CD14-positive monocyte (primary cell): ENCODE measurements at regions not wholly inside any gene's neighbourhood (a gene's known extent, or its start where the extent isn't known, plus 50 kb on each side); places are given as distances from the start of the nearest gene placed in this dataset.

Source experiments
- DNase-seq, 3 donors: peaks; one replicate each; pipeline ENCODE4 v3.0.0-alpha.2; 2011 to 2022
- H2AFZ ChIP-seq: 2 replicates; pipeline ENCODE4 v1.6.0; 2012; ENCODE audit warnings: mild to moderate bottlenecking, low read depth, low read length, inconsistent platforms; ENCODE audit not compliant: insufficient read depth, poor library complexity, severe bottlenecking
- H3K27ac ChIP-seq, 2 donors: 1 replicate in 1 of 2; 2 replicates in 1 of 2; pipeline ENCODE4 v1.5.1; 2012 to 2013; ENCODE audit warnings: low read length in 2 of 2, control low read depth in 1 of 2, inconsistent platforms in 1 of 2, low read depth in 1 of 2, mild to moderate bottlenecking in 1 of 2
- H3K27me3 ChIP-seq, 2 donors: one replicate each; pipeline versions ENCODE4 v1.6.0 to v1.6.1; 2011 to 2013; ENCODE audit warnings: low read length in 2 of 2; ENCODE audit not compliant: control insufficient read depth in 2 of 2, insufficient read depth in 2 of 2
- H3K36me3 ChIP-seq, 2 donors: replicated peaks in 1 of 2; 1 replicate in 1 of 2; 2 replicates in 1 of 2; pipeline versions ENCODE4 v1.5.1 to v1.6.1; 2012 to 2013; ENCODE audit warnings: low read length in 2 of 2, control low read depth in 1 of 2, inconsistent platforms in 1 of 2, mild to moderate bottlenecking in 1 of 2; ENCODE audit not compliant: insufficient read depth in 2 of 2, control insufficient read depth in 1 of 2
- H3K4me1 ChIP-seq, 2 donors: 1 replicate in 1 of 2; 2 replicates in 1 of 2; pipeline versions ENCODE4 v1.5.1 to v1.6.1; 2012 to 2013; ENCODE audit warnings: low read length in 2 of 2, control low read depth in 1 of 2, inconsistent platforms in 1 of 2, mild to moderate bottlenecking in 1 of 2, moderate library complexity in 1 of 2; ENCODE audit not compliant: insufficient read depth in 2 of 2, control insufficient read depth in 1 of 2
- H3K4me2 ChIP-seq: replicated peaks from 2 replicates; pipeline ENCODE3; 2012; ENCODE audit warnings: low read length, moderate library complexity, mild to moderate bottlenecking; ENCODE audit not compliant: poor library complexity, severe bottlenecking; ENCODE audit errors: extremely low read depth
- H3K4me3 ChIP-seq, 3 experiments: fragments of 200-600 bp in 1 of 3; sonication (generic) in 1 of 3; replicated peaks in 1 of 3; 1 replicate in 2 of 3; 2 replicates in 1 of 3; pipeline ENCODE4 v1.5.1; 2011 to 2013; ENCODE audit warnings: low read length in 3 of 3, mild to moderate bottlenecking in 3 of 3, control low read depth in 2 of 3, low read depth in 2 of 3, inconsistent platforms in 1 of 3, moderate library complexity in 1 of 3
- H3K79me2 ChIP-seq: 2 replicates; pipeline ENCODE4 v1.6.0; 2012; ENCODE audit warnings: mild to moderate bottlenecking, control low read depth, inconsistent platforms, low read length, moderate library complexity; ENCODE audit not compliant: insufficient read depth
- H3K9ac ChIP-seq: 2 replicates; pipeline ENCODE4 v1.6.0; 2017; ENCODE audit warnings: low read length, mild to moderate bottlenecking; ENCODE audit not compliant: insufficient read depth, poor library complexity, severe bottlenecking
- H3K9me3 ChIP-seq, 2 donors: replicated peaks in 1 of 2; 1 replicate in 1 of 2; 2 replicates in 1 of 2; pipeline versions ENCODE4 v1.5.1 to v1.6.1; 2012 to 2013; ENCODE audit warnings: low read length in 2 of 2, control low read depth in 1 of 2; ENCODE audit not compliant: control insufficient read depth in 1 of 2, insufficient read depth in 1 of 2
- H4K20me1 ChIP-seq: 2 replicates; pipeline ENCODE4 v1.6.0; 2012; ENCODE audit warnings: mild to moderate bottlenecking, low read length, control low read depth, moderate library complexity; ENCODE audit not compliant: insufficient read depth
- H3K27ac Mint-ChIP-seq, 7 donors: one replicate each; pipeline ENCODE4 v1.8.0; 2020; ENCODE audit warnings: mild to moderate bottlenecking in 7 of 7, mixed read lengths in 7 of 7, moderate library complexity in 6 of 7, inconsistent platforms in 2 of 7
- H3K27me3 Mint-ChIP-seq, 3 donors: one replicate each; pipeline ENCODE4 v1.8.0; 2021 to 2022; ENCODE audit warnings: low read depth in 3 of 3, mild to moderate bottlenecking in 3 of 3, mixed read lengths in 3 of 3, moderate library complexity in 3 of 3, inconsistent platforms in 1 of 3
- H3K36me3 Mint-ChIP-seq, 2 donors: one replicate each; pipeline ENCODE4 v1.8.0; 2020; ENCODE audit warnings: mixed read lengths in 2 of 2, inconsistent platforms in 1 of 2, mild to moderate bottlenecking in 1 of 2
- H3K4me1 Mint-ChIP-seq: one replicate; pipeline ENCODE4 v1.8.0; 2020; ENCODE audit warnings: mild to moderate bottlenecking, mixed read lengths
- H3K4me3 Mint-ChIP-seq, 2 donors: one replicate each; pipeline ENCODE4 v1.8.0; 2020; ENCODE audit warnings: mild to moderate bottlenecking in 2 of 2, mixed read lengths in 2 of 2, moderate library complexity in 1 of 2
- H3K9me3 Mint-ChIP-seq, 7 donors: one replicate each; pipeline ENCODE4 v1.8.0; 2020 to 2022; ENCODE audit warnings: mixed read lengths in 7 of 7, mild to moderate bottlenecking in 6 of 7, moderate library complexity in 6 of 7, inconsistent platforms in 2 of 7
- WGBS: methylation state at CpG from one replicate; pipeline ENCODE4 v1.1.5; 2013; ENCODE audit warnings: missing lambda C conversion rate; ENCODE audit not compliant: insufficient coverage; 5-methylcytosine and 5-hydroxymethylcytosine counted together
- intact Hi-C, 2 donors: fragments of 100-400 bp; cut with micrococcal nuclease; formaldehyde crosslinking; loops; one replicate each; pipeline versions ENCODE4 v1.15.0 to v1.15.1; 2023
- TF ChIP-seq, protein P1 (sequence below): fragments of 200-600 bp; IDR thresholded peaks from one replicate; pipeline ENCODE4 v1.8.0; 2022; ENCODE audit warnings: antibody characterized with exemption, mild to moderate bottlenecking

DNA sequence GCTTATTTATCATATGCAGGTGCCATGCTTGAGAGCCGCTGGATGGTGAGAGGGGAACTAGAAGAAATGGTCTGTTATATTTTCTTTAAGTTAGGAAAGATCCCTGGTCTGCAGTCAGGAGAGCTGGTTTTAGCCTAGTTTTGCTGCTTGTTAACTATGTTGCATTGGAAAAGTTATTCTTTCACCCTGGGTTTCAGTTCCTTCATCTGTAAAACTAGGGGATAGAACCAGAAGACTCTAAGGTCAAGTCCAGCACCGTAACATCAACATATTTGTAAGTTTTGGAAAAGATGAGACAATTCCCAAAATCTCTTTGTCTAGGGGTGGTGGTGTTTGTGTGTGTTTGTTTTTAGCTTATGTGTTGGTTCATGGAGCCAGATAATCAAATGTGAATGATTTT lies 304.0 kb downstream of the QKI start:
- no peak overlapping the region for H3K27ac ChIP-seq
- H3K4me3 Mint-ChIP-seq = no peak overlapping the region
- H2AFZ ChIP-seq = no peak overlapping the region
- H3K9me3 ChIP-seq = peaks cover 0 to 4% of the 10 kb centered on the region in 2 donors
- no peaks in the 10 kb centered on the region for H3K79me2 ChIP-seq
- H3K36me3 Mint-ChIP-seq = no peaks in the 10 kb centered on the region
- H3K9me3 Mint-ChIP-seq = peaks cover 0 to 4% (median 0%) of the 10 kb centered on the region in 7 donors
- no peak overlapping the region for H3K4me3 ChIP-seq
- WGBS = no CpG with 5 or more reads among the region's 2 CpGs
- H3K27me3 Mint-ChIP-seq = peaks cover 0 to 6% (median 2%) of the 10 kb centered on the region in 3 donors
- H3K36me3 ChIP-seq = no peaks in the 10 kb centered on the region
- DNase-seq = no peak
- H3K4me1 Mint-ChIP-seq = peaks cover 27% of the 10 kb centered on the region
- H3K27me3 ChIP-seq = no peaks in the 10 kb centered on the region
- H4K20me1 ChIP-seq = no peaks in the 10 kb centered on the region
- H3K4me2 ChIP-seq = no peak overlapping the region
- intact Hi-C loops = no loop called here
- H3K4me1 ChIP-seq = peaks cover 26% of the 10 kb centered on the region in 2 donors
- peak overlapping the region in 1 of 7 donors; percentile 31 for H3K27ac Mint-ChIP-seq
- TF ChIP-seq, protein P1, sequence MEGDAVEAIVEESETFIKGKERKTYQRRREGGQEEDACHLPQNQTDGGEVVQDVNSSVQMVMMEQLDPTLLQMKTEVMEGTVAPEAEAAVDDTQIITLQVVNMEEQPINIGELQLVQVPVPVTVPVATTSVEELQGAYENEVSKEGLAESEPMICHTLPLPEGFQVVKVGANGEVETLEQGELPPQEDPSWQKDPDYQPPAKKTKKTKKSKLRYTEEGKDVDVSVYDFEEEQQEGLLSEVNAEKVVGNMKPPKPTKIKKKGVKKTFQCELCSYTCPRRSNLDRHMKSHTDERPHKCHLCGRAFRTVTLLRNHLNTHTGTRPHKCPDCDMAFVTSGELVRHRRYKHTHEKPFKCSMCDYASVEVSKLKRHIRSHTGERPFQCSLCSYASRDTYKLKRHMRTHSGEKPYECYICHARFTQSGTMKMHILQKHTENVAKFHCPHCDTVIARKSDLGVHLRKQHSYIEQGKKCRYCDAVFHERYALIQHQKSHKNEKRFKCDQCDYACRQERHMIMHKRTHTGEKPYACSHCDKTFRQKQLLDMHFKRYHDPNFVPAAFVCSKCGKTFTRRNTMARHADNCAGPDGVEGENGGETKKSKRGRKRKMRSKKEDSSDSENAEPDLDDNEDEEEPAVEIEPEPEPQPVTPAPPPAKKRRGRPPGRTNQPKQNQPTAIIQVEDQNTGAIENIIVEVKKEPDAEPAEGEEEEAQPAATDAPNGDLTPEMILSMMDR = no peak
- H3K9ac ChIP-seq = no peak overlapping the region

DNA sequence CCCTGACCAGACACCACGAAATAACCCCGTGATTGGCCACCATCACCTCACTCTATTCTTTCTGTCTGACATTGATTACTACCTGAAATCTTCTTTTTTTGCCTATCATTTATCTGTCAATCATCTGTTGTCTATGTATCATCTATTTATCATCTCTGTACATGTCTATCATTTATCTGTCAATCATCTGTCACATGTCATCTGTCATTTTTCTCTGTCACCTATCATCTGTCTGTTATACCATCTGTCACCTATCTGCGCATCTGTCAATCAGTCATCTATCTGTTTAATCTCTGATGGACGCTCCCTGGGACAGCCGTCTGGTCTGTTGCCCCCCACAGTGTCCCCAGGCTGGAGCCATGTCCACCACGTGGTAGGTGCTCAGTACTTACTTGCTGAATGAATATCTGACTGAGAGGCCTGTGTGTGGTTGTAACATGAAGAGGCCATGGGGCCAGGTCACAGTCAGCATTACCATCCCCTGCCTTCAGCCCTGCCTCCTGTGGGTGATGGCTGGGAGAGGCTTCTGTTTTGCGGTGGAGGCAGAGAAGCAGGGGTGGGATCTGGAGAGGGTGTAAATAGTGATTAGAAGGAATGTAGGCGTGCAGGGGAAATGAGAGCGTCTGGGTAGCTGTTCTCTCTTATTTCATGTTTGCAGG lies 302.7 kb downstream of the QKI start:
- Histone ChIP-seq H3K27me3 (no peaks in the 10 kb centered on the region), H3K79me2 (no peaks in the 10 kb centered on the region), H3K4me2 (no peak overlapping the region), H3K9me3 (peaks cover 0 to 4% of the 10 kb centered on the region in 2 donors), H3K9ac (no peak overlapping the region), H3K4me1 (peaks cover 38 to 39% of the 10 kb centered on the region in 2 donors), H3K4me3 (no peak overlapping the region), H4K20me1 (no peaks in the 10 kb centered on the region), H3K36me3 (no peaks in the 10 kb centered on the region), H3K27ac (no peak overlapping the region), H2AFZ (no peak overlapping the region)
- TF ChIP-seq, protein P1 = no peak
- Mint-ChIP-seq H3K36me3 (no peaks in the 10 kb centered on the region), H3K27ac (peak overlapping the region in 2 of 7 donors; percentile 3 to 25), H3K27me3 (peaks cover 0 to 6% (median 2%) of the 10 kb centered on the region in 3 donors), H3K4me1 (peaks cover 38% of the 10 kb centered on the region), H3K9me3 (peaks cover 0 to 4% (median 0%) of the 10 kb centered on the region in 7 donors), H3K4me3 (peak overlapping the region in 1 of 2 donors; percentile 27)
- intact Hi-C loops = no loop called here
- 94% methylated on average over 7 of the region's 9 CpGs for WGBS
- DNase-seq = no peak
